HCT116 (cell line): ENCODE measurements at regions not wholly inside any gene's neighbourhood (a gene's known extent, or its start where the extent isn't known, plus 50 kb on each side); places are given as distances from the start of the nearest gene placed in this dataset.

Experiments
- ATAC-seq: fragments of 200-7000 bp; cut with Tn5 transposase; 2 replicates; pipeline ENCODE4 v1.9.1; 2020; ENCODE audit warnings: mild to moderate bottlenecking, moderate library complexity
- BruUV-seq: library from RNA; stranded (reverse); fragments of 400-500 nt; replicated peaks from 2 replicates; lab custom pipeline; 2021; lab: Mats Ljungman, UMichigan
- CTCF ChIA-PET: fragments of 300-600 bp; sonication (Branson Sonifier 250); formaldehyde crosslinking; loops from one replicate; lab custom pipeline; 2021; ENCODE audit warnings: antibody characterized with exemption; lab: Charles Lee
- POLR2A ChIA-PET: fragments of 300-600, 350-600 bp; sonication (Branson Sonifier 250); formaldehyde crosslinking; loops from one replicate; lab custom pipeline; 2021; ENCODE audit warnings: antibody characterized with exemption; lab: Charles Lee
- RAD21 ChIA-PET, 2 experiments: fragments of 300-600 bp; sonication (Branson Sonifier 250); formaldehyde crosslinking; loops; one replicate each; lab custom pipeline; 2023; ENCODE audit warnings: low total read pairs in 2 of 2; ENCODE audit not compliant: uncharacterized antibody in 2 of 2, unreplicated experiment in 2 of 2, low non-redundant PET in 1 of 2; lab: Charles Lee
- DNase-seq: peaks from one replicate; pipeline ENCODE4 v3.0.0-alpha.2; 2010; ENCODE audit warnings: low read depth, low spot score
- H2AFZ ChIP-seq: fragments of 200-600 bp; shearing (Covaris generic), sonication (generic); 2 replicates; pipeline ENCODE4 v1.6.1; 2017; ENCODE audit warnings: low read depth, mixed run types, mixed read lengths, antibody characterized with exemption, low read length; ENCODE audit not compliant: poor library complexity, severe bottlenecking
- H3K27ac ChIP-seq: 2 replicates; pipeline ENCODE4 v1.5.1; 2012; ENCODE audit warnings: low read depth, low read length
- H3K27me3 ChIP-seq: fragments of 200-600 bp; sonication (generic); 2 replicates; pipeline ENCODE4 v1.6.1; 2016; ENCODE audit warnings: mixed run types, low read length, mixed read lengths; ENCODE audit not compliant: insufficient read depth
- H3K36me3 ChIP-seq, 2 experiments: fragments of 200-500 bp in 1 of 2; fragments of 200-600 bp in 1 of 2; sonication (Bioruptor generic) in 1 of 2; sonication (generic) in 1 of 2; 2 replicates each; pipeline versions ENCODE4 v1.5.1 to v1.6.1; 2014 to 2016; ENCODE audit warnings: low read length in 2 of 2, inconsistent platforms in 1 of 2, mixed read lengths in 1 of 2, mixed run types in 1 of 2; ENCODE audit not compliant: insufficient read depth in 2 of 2, control insufficient read depth in 1 of 2
- H3K4me1 ChIP-seq, 2 experiments: fragments of 200-600 bp in 1 of 2; sonication (generic) in 1 of 2; 2 replicates each; pipeline versions ENCODE4 v1.5.1 to v1.6.1; 2012 to 2017; ENCODE audit warnings: low read length in 2 of 2, inconsistent platforms in 1 of 2, mild to moderate bottlenecking in 1 of 2, mixed read lengths in 1 of 2, mixed run types in 1 of 2, moderate library complexity in 1 of 2; ENCODE audit not compliant: insufficient read depth in 2 of 2, control insufficient read depth in 1 of 2
- H3K4me2 ChIP-seq: fragments of 200-600 bp; sonication (generic); 2 replicates; pipeline ENCODE4 v1.6.1; 2017; ENCODE audit warnings: mixed run types, low read length, mixed read lengths
- H3K4me3 ChIP-seq, 2 experiments: fragments of 200-600 bp in 1 of 2; sonication (generic) in 1 of 2; replicated peaks in 1 of 2; 2 replicates each; pipeline ENCODE4 v1.5.1; 2011 to 2016; ENCODE audit warnings: low read length in 2 of 2, control low read depth in 1 of 2, low read depth in 1 of 2, mild to moderate bottlenecking in 1 of 2, mixed read lengths in 1 of 2, mixed run types in 1 of 2
- H3K79me2 ChIP-seq: fragments of 200-600 bp; sonication (generic); 2 replicates; pipeline ENCODE4 v1.6.1; 2017; ENCODE audit warnings: mild to moderate bottlenecking, mixed run types, low read length, moderate library complexity, mixed read lengths; ENCODE audit not compliant: insufficient read depth
- H3K9ac ChIP-seq: fragments of 200-600 bp; sonication (generic); 2 replicates; pipeline ENCODE4 v1.6.1; 2016; ENCODE audit warnings: low read length, mixed read lengths
- H3K9me2 ChIP-seq: fragments of 200-600 bp; sonication (generic), shearing (Covaris generic); 2 replicates; pipeline ENCODE4 v1.6.1; 2017; ENCODE audit warnings: mixed run types, mild to moderate bottlenecking, moderate library complexity; ENCODE audit not compliant: insufficient read depth
- H3K9me3 ChIP-seq, 2 experiments: fragments of 200-500 bp in 1 of 2; fragments of 200-600 bp in 1 of 2; sonication (Bioruptor generic) in 1 of 2; sonication (generic) in 1 of 2; 2 replicates each; pipeline ENCODE4 v1.6.1; 2014 to 2017; ENCODE audit warnings: low read length in 2 of 2, mixed read lengths in 2 of 2, inconsistent platforms in 1 of 2, low read depth in 1 of 2, mild to moderate bottlenecking in 1 of 2, mixed run types in 1 of 2, moderate library complexity in 1 of 2; ENCODE audit not compliant: control insufficient read depth in 1 of 2, insufficient read depth in 1 of 2
- H4K20me1 ChIP-seq: fragments of 200-600 bp; sonication (generic), shearing (Covaris generic); 2 replicates; pipeline ENCODE4 v1.6.1; 2017; ENCODE audit warnings: mixed run types, mild to moderate bottlenecking, moderate library complexity; ENCODE audit not compliant: insufficient read depth
- ATF3 ChIP-seq: IDR thresholded peaks from 2 replicates; pipeline ENCODE4 v1.6.1; 2012
- CEBPB ChIP-seq: IDR thresholded peaks from 2 replicates; pipeline ENCODE4 v1.6.1; 2012; ENCODE audit warnings: low read depth
- CTCF ChIP-seq, 3 experiments: fragments of 200-600 bp in 1 of 3; sonication (generic) in 1 of 3; IDR thresholded peaks in 2 of 3; conservative IDR thresholded peaks in 1 of 3; 2 replicates each; pipeline ENCODE4 v1.5.1; 2012 to 2017; ENCODE audit warnings: low read depth in 2 of 3, low read length in 2 of 3, antibody characterized with exemption in 1 of 3, borderline replicate concordance in 1 of 3, control low read depth in 1 of 3, mild to moderate bottlenecking in 1 of 3, mixed read lengths in 1 of 3, mixed run types in 1 of 3, moderate library complexity in 1 of 3; ENCODE audit not compliant: insufficient read depth in 1 of 3
- EGR1 ChIP-seq: IDR thresholded peaks from 2 replicates; pipeline ENCODE4 v1.6.1; 2012; ENCODE audit warnings: low read depth
- ELF1 ChIP-seq: IDR thresholded peaks from 2 replicates; pipeline ENCODE4 v1.6.1; 2012; ENCODE audit warnings: low read depth, borderline replicate concordance
- EZH2 ChIP-seq: fragments of 200-600 bp; sonication (generic); IDR thresholded peaks from 2 replicates; pipeline ENCODE4 v1.6.1; 2017; ENCODE audit warnings: antibody characterized with exemption, mixed run types
- EZH2phosphoT487 ChIP-seq: fragments of 200-600 bp; IDR thresholded peaks from 2 replicates; pipeline ENCODE4 v1.6.1; 2018; ENCODE audit warnings: antibody characterized with exemption, borderline replicate concordance
- FOSL1 ChIP-seq: IDR thresholded peaks from 2 replicates; pipeline ENCODE4 v1.6.1; 2012; ENCODE audit warnings: low read depth
- JUND ChIP-seq: IDR thresholded peaks from 2 replicates; pipeline ENCODE4 v1.6.1; 2012
- MAX ChIP-seq: IDR thresholded peaks from 2 replicates; pipeline ENCODE4 v1.6.1; 2012
- POLR2AphosphoS5 ChIP-seq: IDR thresholded peaks from 2 replicates; pipeline ENCODE4 v1.6.1; 2011; ENCODE audit warnings: mild to moderate bottlenecking, low read depth, low read length, moderate library complexity
- RAD21 ChIP-seq: IDR thresholded peaks from 2 replicates; pipeline ENCODE4 v1.6.1; 2012; ENCODE audit warnings: low read depth, mild to moderate bottlenecking
- REST ChIP-seq: IDR thresholded peaks from 2 replicates; pipeline ENCODE4 v1.6.1; 2012; ENCODE audit warnings: low read depth
- SIN3A ChIP-seq: IDR thresholded peaks from 2 replicates; pipeline ENCODE4 v1.6.1; 2012; ENCODE audit warnings: low read depth
- SRF ChIP-seq: IDR thresholded peaks from 2 replicates; pipeline ENCODE4 v1.6.1; 2012; ENCODE audit warnings: low read depth
- YY1 ChIP-seq: IDR thresholded peaks from 2 replicates; pipeline ENCODE4 v1.6.1; 2011; ENCODE audit warnings: low read length, low read depth, moderate library complexity, mild to moderate bottlenecking; ENCODE audit not compliant: insufficient replicate concordance; ENCODE audit errors: extremely low read depth
- ZNF274 ChIP-seq: fragments of 200-500 bp; sonication (Bioruptor generic); IDR thresholded peaks from 2 replicates; pipeline ENCODE4 v1.6.1; 2014; ENCODE audit warnings: mild to moderate bottlenecking, low read depth, low read length, inconsistent platforms
- intact Hi-C: fragments of 100-400 bp; cut with micrococcal nuclease; formaldehyde crosslinking; loops from 2 replicates; pipeline ENCODE4 v1.10.0; 2022

- no peak for TF ChIP-seq POLR2AphosphoS5
- TF ChIP-seq REST: no peak
- TF ChIP-seq RAD21: no peak
- no peak for TF ChIP-seq ZNF274
- TF ChIP-seq SIN3A: no peak
Measured at GRCh38 chr3:117748131-117748530, 1038.6 kb downstream of the TUSC7 start (continued).

- H3K4me1 ChIP-seq: no peaks in the 10 kb centered on the region
- no peaks in the 10 kb centered on the region for H4K20me1 ChIP-seq
- no TSS peak for BruUV-seq
- H3K27ac ChIP-seq: no peak overlapping the region
- ATAC-seq (no peak), DNase-seq (no peak)
- no peak overlapping the region for H3K9ac ChIP-seq
- peaks cover 4% of the 10 kb centered on the region; the same call in 1 of the 2 replicates for H3K27me3 ChIP-seq
- intact Hi-C loops: no loop called here
- POLR2A ChIA-PET: no interaction called here
- no peak overlapping the region for H3K4me2 ChIP-seq
- CTCF ChIA-PET: no interaction called here
- H3K9me2 ChIP-seq: no peaks in the 10 kb centered on the region
- no peaks in the 10 kb centered on the region for H3K79me2 ChIP-seq
- RAD21 ChIA-PET: no interaction called here
- H3K4me3 ChIP-seq: no peak overlapping the region
- no peaks in the 10 kb centered on the region for H3K36me3 ChIP-seq
- H2AFZ ChIP-seq: no peak overlapping the region
- H3K9me3 ChIP-seq: no peaks in the 10 kb centered on the region; a peak in 1 of 4 replicates
- TF ChIP-seq FOSL1 (no peak), ATF3 (no peak), MAX (no peak), EZH2 (no peak), JUND (no peak), CEBPB (no peak), EZH2phosphoT487 (no peak), ELF1 (no peak), EGR1 (no peak), YY1 (no peak), CTCF (IDR thresholded peaks at IDR 0.05 in 2 of 3, conservative IDR thresholded peaks at IDR 0.05 in 1 of 3; ENCODE audit: borderline replicate concordance in 1 of 3, insufficient read depth in 1 of 3, low read depth in 2 of 3, low read length in 2 of 3) (no peak), SRF (no peak), REST (no peak)
Measured at GRCh38 chr3:117750674-117751269, 1041.2 kb downstream of the TUSC7 start.
